NCI-H82 treated with DMSO at 0.1 percent for 48 hours (cell line): ENCODE measurements at regions not wholly inside any gene's neighbourhood (a gene's known extent, or its start where the extent isn't known, plus 50 kb on each side); places are given as distances from the start of the nearest gene placed in this dataset.
"Not testable (repeated sequence)": the region's sequence is repeated elsewhere in the genome, so short reads cannot be mapped to it uniquely, and the experiment has no call there.

Experiments
- DNase-seq: peaks from one replicate; lab custom pipeline; 2025; ENCODE audit not compliant: unreplicated experiment; lab: John Stamatoyannopoulos, UW

- no peak for DNase-seq
Measured at GRCh38 chr3:146781059-146781458, 175.9 kb upstream of the PLSCR5 start.

- no peak for DNase-seq
Measured at GRCh38 chr3:146780251-146780650, 175.1 kb upstream of the PLSCR5 start.

- DNase-seq: no peak
Measured at GRCh38 chr3:146777941-146778340, 172.8 kb upstream of the PLSCR5 start.

- DNase-seq: no peak
Measured at GRCh38 chr3:146772211-146772743, 167.1 kb upstream of the PLSCR5 start.

GRCh38 chr3:146770881-146771280 is 165.7 kb upstream of the PLSCR5 start:
- no peak for DNase-seq

GRCh38 chr3:146770301-146770700 is 165.2 kb upstream of the PLSCR5 start:
- DNase-seq: no peak

GRCh38 chr3:146757759-146758158 is 152.6 kb upstream of the PLSCR5 start:
- no peak for DNase-seq

- DNase-seq: no peak
Measured at GRCh38 chr3:146750196-146750595, 145.1 kb upstream of the PLSCR5 start.

- DNase-seq: no peak
Measured at GRCh38 chr3:146747928-146748327, 142.8 kb upstream of the PLSCR5 start.

GRCh38 chr3:146747051-146747450 is 141.9 kb upstream of the PLSCR5 start:
- no peak for DNase-seq

- no peak for DNase-seq
Measured at GRCh38 chr3:146746190-146746589, 141.0 kb upstream of the PLSCR5 start.

- DNase-seq: no peak
Measured at GRCh38 chr3:146739203-146739671, 134.1 kb upstream of the PLSCR5 start.

GRCh38 chr3:146732325-146732724 is 127.2 kb upstream of the PLSCR5 start:
- DNase-seq: no peak

- no peak for DNase-seq
Measured at GRCh38 chr3:146715170-146715569, 110.0 kb upstream of the PLSCR5 start.

- DNase-seq: no peak
Measured at GRCh38 chr3:146712806-146713205, 107.7 kb upstream of the PLSCR5 start.

GRCh38 chr3:146709969-146710368 is 104.8 kb upstream of the PLSCR5 start:
- DNase-seq: no peak

- no peak for DNase-seq
Measured at GRCh38 chr3:146705225-146705624, 100.1 kb upstream of the PLSCR5 start.

GRCh38 chr3:146702237-146702636 is 97.1 kb upstream of the PLSCR5 start:
- DNase-seq: no peak

GRCh38 chr3:146701246-146701645 is 96.1 kb upstream of the PLSCR5 start:
- DNase-seq: no peak

- not testable (repeated sequence) for DNase-seq
Measured at GRCh38 chr3:146700025-146700424, 94.9 kb upstream of the PLSCR5 start.

- DNase-seq: no peak
Measured at GRCh38 chr3:146692254-146692653, 87.1 kb upstream of the PLSCR5 start.

GRCh38 chr3:146685050-146685814 is 80.1 kb upstream of the PLSCR5 start:
- no peak for DNase-seq

GRCh38 chr3:146682171-146682570 is 77.0 kb upstream of the PLSCR5 start:
- DNase-seq: peak; percentile 49
